ENCODE measurements at regions not wholly inside any gene's neighbourhood (a gene's known extent, or its start where the extent isn't known, plus 50 kb on each side); places are given as distances from the start of the nearest gene placed in this dataset.

DNA sequence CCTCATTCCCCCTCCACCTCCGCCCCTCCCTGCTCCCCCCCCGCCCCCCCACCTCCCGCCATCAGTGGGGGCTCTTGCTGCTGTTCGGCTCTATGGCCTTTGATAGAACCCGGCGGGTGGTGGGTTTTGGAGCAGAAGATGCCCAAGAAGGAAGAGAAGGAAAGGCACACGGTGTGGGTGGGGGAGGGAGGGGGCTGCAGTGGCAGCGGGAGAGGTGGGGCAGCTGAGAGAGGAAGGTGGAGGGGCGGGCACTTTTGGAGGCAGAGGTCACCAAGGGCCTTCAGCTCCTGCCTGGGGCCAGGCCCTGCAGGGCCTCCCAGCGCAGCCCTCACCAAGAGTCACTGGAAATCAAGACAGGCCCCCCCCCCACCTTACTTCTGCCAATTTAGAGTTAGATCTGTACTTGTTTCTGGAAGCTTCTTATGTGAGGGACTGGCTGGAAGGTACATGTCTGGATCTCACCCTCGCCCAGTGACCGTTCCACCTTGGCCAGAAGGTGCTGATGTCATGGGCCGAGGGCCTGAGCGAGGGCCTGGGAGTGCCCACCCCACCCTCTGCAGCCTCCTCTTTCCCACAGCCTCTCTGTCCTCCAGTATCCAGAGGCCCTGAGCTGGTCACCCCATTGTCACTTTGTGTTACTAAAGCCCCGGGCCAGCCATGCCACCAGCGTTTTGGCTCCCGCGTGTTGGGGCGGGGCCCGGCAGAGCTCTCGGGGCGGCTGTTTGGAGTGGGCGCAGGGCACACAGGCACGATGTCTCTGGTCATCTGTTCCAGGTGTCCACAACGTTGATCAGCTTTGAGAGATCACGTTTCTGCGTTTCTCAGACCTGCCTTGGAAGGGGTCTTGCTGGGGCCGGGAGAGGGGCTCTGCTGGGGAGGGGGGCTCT is 153.9 kb downstream of the KIF26A start:
- CTCF ChIA-PET (ENCODE audit: low intra/inter-chr PET ratio), result no interaction called here
- TF ChIP-seq, protein P1, sequence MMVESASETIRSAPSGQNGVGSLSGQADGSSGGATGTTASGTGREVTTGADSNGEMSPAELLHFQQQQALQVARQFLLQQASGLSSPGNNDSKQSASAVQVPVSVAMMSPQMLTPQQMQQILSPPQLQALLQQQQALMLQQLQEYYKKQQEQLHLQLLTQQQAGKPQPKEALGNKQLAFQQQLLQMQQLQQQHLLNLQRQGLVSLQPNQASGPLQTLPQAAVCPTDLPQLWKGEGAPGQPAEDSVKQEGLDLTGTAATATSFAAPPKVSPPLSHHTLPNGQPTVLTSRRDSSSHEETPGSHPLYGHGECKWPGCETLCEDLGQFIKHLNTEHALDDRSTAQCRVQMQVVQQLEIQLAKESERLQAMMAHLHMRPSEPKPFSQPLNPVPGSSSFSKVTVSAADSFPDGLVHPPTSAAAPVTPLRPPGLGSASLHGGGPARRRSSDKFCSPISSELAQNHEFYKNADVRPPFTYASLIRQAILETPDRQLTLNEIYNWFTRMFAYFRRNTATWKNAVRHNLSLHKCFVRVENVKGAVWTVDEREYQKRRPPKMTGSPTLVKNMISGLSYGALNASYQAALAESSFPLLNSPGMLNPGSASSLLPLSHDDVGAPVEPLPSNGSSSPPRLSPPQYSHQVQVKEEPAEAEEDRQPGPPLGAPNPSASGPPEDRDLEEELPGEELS (CRISPR knock-in tag; IDR thresholded peaks at IDR 0.05; ENCODE audit: borderline replicate concordance), result no peak
- TF ChIP-seq ARID2 (IDR thresholded peaks at IDR 0.05) (no peak), ZNF79 (CRISPR knock-in tag; IDR thresholded peaks at IDR 0.05; ENCODE audit: low read depth) (no peak), HIVEP1 (CRISPR knock-in tag; IDR thresholded peaks at IDR 0.05) (no peak), ATF1 (CRISPR knock-in tag; IDR thresholded peaks at IDR 0.05) (no peak), ATF1 (tag; IDR thresholded peaks at IDR 0.05) (no peak), CREM (IDR thresholded peaks at IDR 0.05; ENCODE audit: low read depth) (no peak), EWSR1 (IDR thresholded peaks at IDR 0.05; ENCODE audit: borderline replicate concordance, low read depth, partially characterized antibody) (no peak), STAG1 (CRISPR knock-in tag; IDR thresholded peaks at IDR 0.05; ENCODE audit: borderline replicate concordance) (no peak), RCOR1 (IDR thresholded peaks at IDR 0.05; ENCODE audit: borderline replicate concordance in 1 of 2, low read depth in 2 of 2, low read length in 2 of 2) (no peak)
- TF ChIP-seq, protein P2, sequence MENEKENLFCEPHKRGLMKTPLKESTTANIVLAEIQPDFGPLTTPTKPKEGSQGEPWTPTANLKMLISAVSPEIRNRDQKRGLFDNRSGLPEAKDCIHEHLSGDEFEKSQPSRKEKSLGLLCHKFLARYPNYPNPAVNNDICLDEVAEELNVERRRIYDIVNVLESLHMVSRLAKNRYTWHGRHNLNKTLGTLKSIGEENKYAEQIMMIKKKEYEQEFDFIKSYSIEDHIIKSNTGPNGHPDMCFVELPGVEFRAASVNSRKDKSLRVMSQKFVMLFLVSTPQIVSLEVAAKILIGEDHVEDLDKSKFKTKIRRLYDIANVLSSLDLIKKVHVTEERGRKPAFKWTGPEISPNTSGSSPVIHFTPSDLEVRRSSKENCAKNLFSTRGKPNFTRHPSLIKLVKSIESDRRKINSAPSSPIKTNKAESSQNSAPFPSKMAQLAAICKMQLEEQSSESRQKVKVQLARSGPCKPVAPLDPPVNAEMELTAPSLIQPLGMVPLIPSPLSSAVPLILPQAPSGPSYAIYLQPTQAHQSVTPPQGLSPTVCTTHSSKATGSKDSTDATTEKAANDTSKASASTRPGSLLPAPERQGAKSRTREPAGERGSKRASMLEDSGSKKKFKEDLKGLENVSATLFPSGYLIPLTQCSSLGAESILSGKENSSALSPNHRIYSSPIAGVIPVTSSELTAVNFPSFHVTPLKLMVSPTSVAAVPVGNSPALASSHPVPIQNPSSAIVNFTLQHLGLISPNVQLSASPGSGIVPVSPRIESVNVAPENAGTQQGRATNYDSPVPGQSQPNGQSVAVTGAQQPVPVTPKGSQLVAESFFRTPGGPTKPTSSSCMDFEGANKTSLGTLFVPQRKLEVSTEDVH (IDR thresholded peaks at IDR 0.05; ENCODE audit: low read depth, partially characterized antibody), result no peak
- TF ChIP-seq, protein P3, sequence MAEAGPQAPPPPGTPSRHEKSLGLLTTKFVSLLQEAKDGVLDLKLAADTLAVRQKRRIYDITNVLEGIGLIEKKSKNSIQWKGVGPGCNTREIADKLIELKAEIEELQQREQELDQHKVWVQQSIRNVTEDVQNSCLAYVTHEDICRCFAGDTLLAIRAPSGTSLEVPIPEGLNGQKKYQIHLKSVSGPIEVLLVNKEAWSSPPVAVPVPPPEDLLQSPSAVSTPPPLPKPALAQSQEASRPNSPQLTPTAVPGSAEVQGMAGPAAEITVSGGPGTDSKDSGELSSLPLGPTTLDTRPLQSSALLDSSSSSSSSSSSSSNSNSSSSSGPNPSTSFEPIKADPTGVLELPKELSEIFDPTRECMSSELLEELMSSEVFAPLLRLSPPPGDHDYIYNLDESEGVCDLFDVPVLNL (CRISPR knock-in tag; IDR thresholded peaks at IDR 0.05; ENCODE audit: low read depth), result no peak

More for the DNA sequence above, 153.9 kb downstream of the KIF26A start:
- in situ Hi-C loops (cut with MboI) (no loop called here), intact Hi-C loops (cut with micrococcal nuclease) (no loop called here)
- no peak overlapping the region for H3K9ac ChIP-seq (ENCODE audit: insufficient read depth in 1 of 2, low read depth in 2 of 2, low read length in 2 of 2)
- no peaks in the 10 kb centered on the region for H3K9me1 ChIP-seq (ENCODE audit: control insufficient read depth, insufficient read depth, low read length)
- 1% methylated on average over 16 of the region's 28 CpGs for WGBS (ENCODE audit: insufficient coverage, low coverage, missing lambda C conversion rate)
- H3K4me2 ChIP-seq (ENCODE audit: insufficient read depth, low read length), result no peak overlapping the region
- ATAC-seq (no peak), FAIRE-seq (no peak), DNase-seq (ENCODE audit: extremely low read depth in 1 of 4, low spot score in 3 of 4) (no peak)
- H4K20me1 ChIP-seq (replicated peaks; ENCODE audit: control insufficient read depth, insufficient read depth, low read length), result no peaks in the 10 kb centered on the region
- no peaks in the 10 kb centered on the region for H3K27me3 ChIP-seq (ENCODE audit: control insufficient read depth in 2 of 2, insufficient read depth in 2 of 2, low read length in 2 of 2)
- H3K36me3 ChIP-seq (ENCODE audit: control insufficient read depth, insufficient read depth, low read length), result no peaks in the 10 kb centered on the region
- H2AFZ ChIP-seq (ENCODE audit: low read depth, low read length), result no peak overlapping the region
- H3K79me2 ChIP-seq (ENCODE audit: control insufficient read depth, insufficient read depth, low read length), result no peaks in the 10 kb centered on the region
- POLR2A ChIA-PET, result interaction anchor here (0.5 to 2.0 kb wide), 3 partner anchors 8 to 498 kb away, joined by 3 to 4 read pairs (median 3); no protein-coding TSS in a partner anchor
- no peak overlapping the region for H3K27ac ChIP-seq (ENCODE audit: extremely low read depth, low read depth, low read length)
- H3K4me3 ChIP-seq, result no peak overlapping the region
- no TSS peak for BruUV-seq (replicated peaks)
- H3K9me3 ChIP-seq (replicated peaks; ENCODE audit: control insufficient read depth, insufficient read depth, low read depth, low read length), result no peaks in the 10 kb centered on the region; the same call in 1 of the 2 replicates
- no peaks in the 10 kb centered on the region for H3K4me1 ChIP-seq (replicated peaks in 1 of 2; ENCODE audit: control insufficient read depth in 2 of 2, insufficient read depth in 2 of 2, low read length in 2 of 2)

All from K562 (cell line).